Naive thymus-derived CD4-positive, alpha-beta T cell (primary cell): ENCODE measurements at regions not wholly inside any gene's neighbourhood (a gene's known extent, or its start where the extent isn't known, plus 50 kb on each side); places are given as distances from the start of the nearest gene placed in this dataset.

Experiments
- ATAC-seq: fragments of 150-1000 bp; cut with Tn5 transposase; 2 replicates; pipeline ENCODE4 v1.10.0; 2021; ENCODE audit warnings: mild to moderate bottlenecking, moderate library complexity
- CTCF ChIA-PET: fragments of 350-600 bp; sonication (Branson Sonifier 250); formaldehyde crosslinking; loops from one replicate; lab custom pipeline; 2021; ENCODE audit warnings: antibody characterized with exemption; lab: Charles Lee
- POLR2A ChIA-PET: fragments of 350-600 bp; sonication (Branson Sonifier 250); formaldehyde crosslinking; loops from one replicate; lab custom pipeline; 2021; ENCODE audit warnings: antibody characterized with exemption, inconsistent platforms; lab: Charles Lee
- DNase-seq, 9 donors: peaks; one replicate each; pipeline versions ENCODE4 v3.0.0 to v3.0.0-alpha.2; 2020 to 2022; ENCODE audit warnings: mixed read lengths in 1 of 9
- H3K27ac ChIP-seq: one replicate; pipeline ENCODE4 v1.7.0; 2013; ENCODE audit warnings: mild to moderate bottlenecking, low read depth, low read length, moderate library complexity
- H3K27me3 ChIP-seq, 2 donors: one replicate each; pipeline ENCODE4 v1.7.0; 2013; ENCODE audit warnings: low read length in 2 of 2, mild to moderate bottlenecking in 2 of 2, moderate library complexity in 2 of 2; ENCODE audit not compliant: control insufficient read depth in 2 of 2, insufficient read depth in 2 of 2
- H3K36me3 ChIP-seq, 3 experiments: 1 replicate in 2 of 3; 2 replicates in 1 of 3; pipeline ENCODE4 v1.7.0; 2013; ENCODE audit warnings: low read length in 3 of 3, mild to moderate bottlenecking in 3 of 3, moderate library complexity in 1 of 3; ENCODE audit not compliant: insufficient read depth in 3 of 3, control insufficient read depth in 2 of 3
- H3K4me1 ChIP-seq, 2 donors: one replicate each; pipeline ENCODE4 v1.7.0; 2013; ENCODE audit warnings: low read length in 2 of 2, mild to moderate bottlenecking in 2 of 2, moderate library complexity in 1 of 2; ENCODE audit not compliant: control insufficient read depth in 2 of 2, insufficient read depth in 2 of 2
- H3K4me3 ChIP-seq: 2 replicates; pipeline ENCODE4 v1.7.0; 2013; ENCODE audit warnings: mild to moderate bottlenecking, low read length
- H3K9me3 ChIP-seq, 3 experiments: 1 replicate in 2 of 3; 2 replicates in 1 of 3; pipeline ENCODE4 v1.7.0; 2013; ENCODE audit warnings: low read length in 3 of 3; ENCODE audit not compliant: control insufficient read depth in 2 of 3
- H3K27ac Mint-ChIP-seq, 9 donors: one replicate each; pipeline ENCODE4 v1.8.0; 2020 to 2022; ENCODE audit warnings: mixed read lengths in 9 of 9, mild to moderate bottlenecking in 8 of 9, moderate library complexity in 5 of 9, inconsistent platforms in 2 of 9
- H3K27me3 Mint-ChIP-seq, 5 donors: one replicate each; pipeline ENCODE4 v1.8.0; 2021 to 2022; ENCODE audit warnings: mixed read lengths in 5 of 5, mild to moderate bottlenecking in 1 of 5
- H3K36me3 Mint-ChIP-seq, 5 donors: one replicate each; pipeline ENCODE4 v1.8.0; 2020 to 2022; ENCODE audit warnings: mixed read lengths in 5 of 5, mild to moderate bottlenecking in 3 of 5, inconsistent platforms in 1 of 5
- H3K4me1 Mint-ChIP-seq, 7 donors: one replicate each; pipeline ENCODE4 v1.8.0; 2020 to 2022; ENCODE audit warnings: mixed read lengths in 7 of 7, mild to moderate bottlenecking in 3 of 7, inconsistent platforms in 1 of 7
- H3K4me3 Mint-ChIP-seq, 10 donors: one replicate each; pipeline ENCODE4 v1.8.0; 2020 to 2022; ENCODE audit warnings: mild to moderate bottlenecking in 10 of 10, mixed read lengths in 10 of 10, moderate library complexity in 6 of 10, inconsistent platforms in 2 of 10
- H3K9me3 Mint-ChIP-seq, 11 donors: one replicate each; pipeline ENCODE4 v1.8.0; 2020 to 2022; ENCODE audit warnings: mixed read lengths in 11 of 11, mild to moderate bottlenecking in 4 of 11, inconsistent platforms in 1 of 11, moderate library complexity in 1 of 11
- intact Hi-C, 2 donors: fragments of 100-400 bp; cut with micrococcal nuclease; formaldehyde crosslinking; loops; one replicate each; pipeline ENCODE4 v1.15.1; 2023

DNA sequence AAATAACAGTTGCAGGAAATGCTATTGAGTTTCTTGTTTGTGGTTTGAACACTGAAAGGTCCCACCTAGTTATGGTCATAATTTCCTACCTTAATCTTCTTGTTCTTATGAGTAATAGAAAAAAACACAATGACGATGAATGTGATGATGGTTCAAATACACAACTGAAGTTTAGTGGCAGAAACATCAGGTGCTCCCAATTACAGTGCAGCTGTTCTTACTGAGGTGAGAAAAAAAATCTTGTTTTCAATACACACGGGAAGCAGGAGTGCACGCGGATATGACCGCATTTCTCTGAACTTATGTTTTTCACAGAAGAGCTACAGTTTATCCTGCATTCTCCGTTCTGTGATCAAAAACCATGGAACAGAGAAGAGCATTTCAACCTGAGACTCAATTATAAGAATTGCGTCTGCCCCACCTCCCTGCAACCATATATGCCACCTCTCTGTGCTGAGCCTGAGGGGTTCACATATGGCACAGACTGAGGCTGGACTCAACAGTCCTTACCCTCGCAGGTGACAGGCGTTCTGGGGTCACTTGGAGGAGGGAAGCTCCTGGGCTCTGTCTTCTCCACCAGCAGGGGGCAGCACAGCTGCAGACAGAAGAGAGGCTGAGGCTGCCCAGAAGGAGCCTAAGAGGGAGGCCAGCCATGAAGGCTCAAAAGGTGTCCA lies 99.7 kb upstream of the IGLL5 start:
- DNase-seq, result peak; percentile 33 to 72 (median 61)
- POLR2A ChIA-PET, result interaction anchor here (0.9 to 1.0 kb wide), 2 partner anchors 35 to 57 kb away, joined by 3 to 4 read pairs; no protein-coding TSS in a partner anchor
- CTCF ChIA-PET, result interaction anchor here (0.6 to 7.7 kb wide), 17 partner anchors 12 to 168 kb away, joined by 3 to 155 read pairs (median 5); no protein-coding TSS in a partner anchor
- Mint-ChIP-seq H3K4me3 (peak overlapping the region in 1 of 10 donors; percentile 44), H3K4me1 (peaks cover 12 to 44% (median 26%) of the 10 kb centered on the region in 7 donors), H3K9me3 (no peaks in the 10 kb centered on the region), H3K36me3 (no peaks in the 10 kb centered on the region), H3K27me3 (peaks cover 0 to 13% (median 0%) of the 10 kb centered on the region in 5 donors), H3K27ac (peak overlapping the region in 4 of 9 donors; percentile 8 to 48 (median 26))
- H3K27me3 ChIP-seq, result no peaks in the 10 kb centered on the region
- no peaks in the 10 kb centered on the region for H3K9me3 ChIP-seq
- intact Hi-C loops, result loop anchor here (1.0 to 5.0 kb wide), 8 partner anchors 22 to 169 kb away; no protein-coding TSS in a partner anchor
- no peak overlapping the region for H3K4me3 ChIP-seq
- peak; percentile 82 for ATAC-seq
- no peaks in the 10 kb centered on the region for H3K36me3 ChIP-seq
- peaks cover 10 to 56% of the 10 kb centered on the region in 2 donors for H3K4me1 ChIP-seq
- H3K27ac ChIP-seq, result no peak overlapping the region

DNA sequence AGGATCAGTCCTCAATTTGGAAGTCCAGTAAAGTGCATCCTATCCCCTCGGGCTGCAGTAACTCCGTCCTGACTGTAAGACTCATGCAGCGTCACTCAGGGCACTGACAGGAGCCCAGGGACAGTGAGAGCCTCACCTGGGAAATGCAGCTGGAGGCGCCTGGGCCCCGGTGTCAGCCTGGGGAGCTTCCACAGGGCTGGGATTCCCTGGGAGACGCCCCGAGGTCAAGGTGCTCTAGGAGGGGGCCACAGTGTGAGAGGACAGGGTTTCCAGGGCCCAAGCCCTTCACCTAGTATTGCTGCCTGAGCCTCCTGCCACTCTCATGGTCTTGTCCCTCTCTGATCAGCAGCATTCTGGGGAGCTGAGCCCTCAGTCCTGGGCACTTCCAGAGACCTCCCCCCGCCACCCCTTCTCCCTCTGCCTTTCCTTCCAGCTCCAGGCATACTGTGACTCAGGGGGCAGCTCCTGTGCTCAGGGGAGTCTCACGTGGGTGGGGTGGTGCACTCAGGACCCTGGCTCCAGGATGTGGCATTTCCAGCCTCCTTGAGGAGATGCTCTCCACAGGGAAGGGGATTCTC lies 99.1 kb upstream of the IGLL5 start:
- DNase-seq, result no peak
- H3K27me3 ChIP-seq, result no peaks in the 10 kb centered on the region
- ChIA-PET CTCF (interaction anchor here (0.6 to 7.7 kb wide), 15 partner anchors 11 to 167 kb away, joined by 3 to 155 read pairs (median 5); no protein-coding TSS in a partner anchor), POLR2A (interaction anchor here (0.9 to 2.1 kb wide), 4 partner anchors 11 to 56 kb away, joined by 3 to 6 read pairs (median 4); no protein-coding TSS in a partner anchor)
- peak overlapping the region; percentile 27 for H3K4me3 ChIP-seq
- ATAC-seq, result no peak
- no peaks in the 10 kb centered on the region for H3K36me3 Mint-ChIP-seq
- H3K36me3 ChIP-seq, result no peaks in the 10 kb centered on the region
- H3K4me3 Mint-ChIP-seq, result peak overlapping the region in 1 of 10 donors; percentile 44
- peaks cover 0 to 12% (median 0%) of the 10 kb centered on the region in 5 donors for H3K27me3 Mint-ChIP-seq
- peak overlapping the region in 2 of 9 donors; percentile 8 to 21 for H3K27ac Mint-ChIP-seq
- peaks cover 10 to 62% of the 10 kb centered on the region in 2 donors for H3K4me1 ChIP-seq
- H3K4me1 Mint-ChIP-seq, result peaks cover 12 to 47% (median 26%) of the 10 kb centered on the region in 7 donors
- H3K9me3 ChIP-seq, result no peaks in the 10 kb centered on the region
- intact Hi-C loops, result loop anchor here (1.0 to 5.0 kb wide), 8 partner anchors 22 to 169 kb away; no protein-coding TSS in a partner anchor
- no peaks in the 10 kb centered on the region for H3K9me3 Mint-ChIP-seq
- H3K27ac ChIP-seq, result no peak overlapping the region

DNA sequence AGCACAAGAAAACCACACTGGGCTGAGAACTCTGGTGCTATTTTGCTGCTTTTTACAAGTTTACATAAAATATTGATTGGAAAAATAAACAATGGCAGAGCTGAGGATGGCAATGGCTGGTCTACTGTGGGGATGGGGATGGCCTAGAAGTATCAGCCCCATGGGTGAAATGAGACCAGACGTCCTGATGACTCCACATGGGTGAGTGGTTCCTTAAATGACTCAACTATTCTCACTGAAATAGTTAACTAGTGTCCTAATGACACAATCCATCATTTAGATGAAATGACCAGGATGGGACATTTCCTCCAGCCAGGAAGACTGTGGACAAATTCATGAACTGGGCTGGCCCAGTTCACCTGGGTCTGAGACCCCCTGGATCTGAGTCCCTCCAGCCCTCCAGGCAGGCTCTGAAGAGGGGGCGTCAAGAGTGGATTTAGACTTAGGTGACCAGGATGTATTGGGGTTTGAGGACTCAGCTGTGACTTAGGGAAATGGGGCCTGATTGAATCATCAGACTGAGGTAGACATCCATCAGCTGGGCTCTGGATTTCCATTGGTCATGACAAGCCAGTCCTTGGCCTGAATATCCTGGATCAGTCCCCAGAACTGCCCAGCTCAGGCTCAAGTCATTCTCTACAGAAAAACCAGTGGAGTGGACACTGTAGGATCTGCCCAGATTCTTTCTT lies 98.2 kb upstream of the IGLL5 start:
- ATAC-seq (no peak), DNase-seq (no peak)
- Histone ChIP-seq H3K27ac (no peak overlapping the region), H3K9me3 (no peaks in the 10 kb centered on the region), H3K4me1 (peaks cover 10 to 70% of the 10 kb centered on the region in 2 donors), H3K27me3 (no peaks in the 10 kb centered on the region), H3K36me3 (no peaks in the 10 kb centered on the region), H3K4me3 (peak overlapping the region; percentile 27)
- H3K4me3 Mint-ChIP-seq, result peak overlapping the region in 1 of 10 donors; percentile 43
- H3K4me1 Mint-ChIP-seq, result peaks cover 12 to 47% (median 26%) of the 10 kb centered on the region in 7 donors
- H3K36me3 Mint-ChIP-seq, result no peaks in the 10 kb centered on the region
- ChIA-PET CTCF (interaction anchor here (0.7 to 7.7 kb wide), 14 partner anchors 10 to 166 kb away, joined by 3 to 155 read pairs (median 5); no protein-coding TSS in a partner anchor), POLR2A (interaction anchor here (0.8 to 2.1 kb wide), 4 partner anchors 10 to 23 kb away, joined by 3 to 6 read pairs (median 4); no protein-coding TSS in a partner anchor)
- H3K27ac Mint-ChIP-seq, result peak overlapping the region in 2 of 9 donors; percentile 20 to 45
- intact Hi-C loops, result loop anchor here (2.0 to 5.0 kb wide), 3 partner anchors 37 to 168 kb away; no protein-coding TSS in a partner anchor
- H3K9me3 Mint-ChIP-seq, result no peaks in the 10 kb centered on the region
- H3K27me3 Mint-ChIP-seq, result peaks cover 0 to 6% (median 0%) of the 10 kb centered on the region in 5 donors

DNA sequence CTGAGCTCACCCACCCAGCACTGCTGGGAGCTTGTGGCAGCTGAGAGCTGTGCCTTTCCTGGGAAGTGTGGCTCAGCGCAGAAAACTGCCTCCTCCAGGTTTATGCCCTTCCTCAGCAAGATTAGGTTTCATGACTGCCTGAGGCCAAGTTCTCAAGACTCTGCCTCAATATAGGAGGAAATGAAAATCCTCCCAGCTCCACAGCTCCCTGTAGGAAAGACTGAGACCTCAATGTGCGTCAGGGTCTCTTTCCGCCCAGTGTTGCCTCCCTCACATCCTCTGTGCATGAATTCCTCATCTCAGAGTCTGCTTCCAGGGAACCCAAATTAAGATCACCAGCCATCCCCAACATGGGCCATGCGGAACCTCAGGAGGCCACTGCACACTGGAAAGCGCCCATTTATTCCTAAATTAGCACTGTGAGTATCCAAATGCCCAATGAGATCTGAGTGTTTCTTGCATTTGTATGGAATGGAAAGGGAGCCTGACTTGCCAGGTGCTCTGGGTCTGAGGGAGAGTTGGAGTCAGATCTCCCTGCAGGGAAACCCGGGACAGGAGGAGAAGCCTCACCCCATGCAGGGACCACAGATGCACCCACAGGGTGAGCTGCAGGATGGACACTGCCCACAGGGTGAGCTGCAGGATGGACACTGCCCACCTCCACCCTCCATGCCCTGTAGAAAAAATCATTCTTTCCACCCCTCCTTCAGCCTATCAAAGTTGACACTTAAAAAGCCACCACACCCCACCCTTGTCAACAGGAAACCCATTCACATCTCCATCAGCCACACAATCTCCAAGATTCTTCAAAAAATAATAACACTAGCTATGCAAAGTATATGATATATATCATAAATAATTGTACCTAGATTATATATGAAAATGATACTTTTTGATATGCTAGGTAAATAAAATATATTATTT lies 97.4 kb upstream of the IGLL5 start:
- Histone ChIP-seq H3K9me3 (no peaks in the 10 kb centered on the region), H3K27me3 (no peaks in the 10 kb centered on the region), H3K4me3 (peak overlapping the region; percentile 27), H3K4me1 (peaks cover 10 to 70% of the 10 kb centered on the region in 2 donors), H3K27ac (no peak overlapping the region), H3K36me3 (no peaks in the 10 kb centered on the region)
- H3K4me1 Mint-ChIP-seq, result peaks cover 12 to 47% (median 26%) of the 10 kb centered on the region in 7 donors
- ChIA-PET POLR2A (interaction anchor here (0.8 to 2.1 kb wide), 4 partner anchors 9 to 22 kb away, joined by 3 to 6 read pairs (median 4); no protein-coding TSS in a partner anchor), CTCF (interaction anchor here (0.7 to 7.7 kb wide), 11 partner anchors 9 to 165 kb away, joined by 3 to 155 read pairs (median 5); no protein-coding TSS in a partner anchor)
- peaks cover 0 to under 1% (median 0%) of the 10 kb centered on the region in 5 donors for H3K27me3 Mint-ChIP-seq
- no peaks in the 10 kb centered on the region for H3K9me3 Mint-ChIP-seq
- intact Hi-C loops, result loop anchor here (2.0 to 5.0 kb wide), 3 partner anchors 37 to 167 kb away; no protein-coding TSS in a partner anchor
- no peak for ATAC-seq
- H3K4me3 Mint-ChIP-seq, result peak overlapping the region in 7 of 10 donors; percentile 16 to 43 (median 29)
- H3K27ac Mint-ChIP-seq, result peak overlapping the region in 6 of 9 donors; percentile 9 to 70 (median 52)
- H3K36me3 Mint-ChIP-seq, result no peaks in the 10 kb centered on the region
- no peak for DNase-seq

DNA sequence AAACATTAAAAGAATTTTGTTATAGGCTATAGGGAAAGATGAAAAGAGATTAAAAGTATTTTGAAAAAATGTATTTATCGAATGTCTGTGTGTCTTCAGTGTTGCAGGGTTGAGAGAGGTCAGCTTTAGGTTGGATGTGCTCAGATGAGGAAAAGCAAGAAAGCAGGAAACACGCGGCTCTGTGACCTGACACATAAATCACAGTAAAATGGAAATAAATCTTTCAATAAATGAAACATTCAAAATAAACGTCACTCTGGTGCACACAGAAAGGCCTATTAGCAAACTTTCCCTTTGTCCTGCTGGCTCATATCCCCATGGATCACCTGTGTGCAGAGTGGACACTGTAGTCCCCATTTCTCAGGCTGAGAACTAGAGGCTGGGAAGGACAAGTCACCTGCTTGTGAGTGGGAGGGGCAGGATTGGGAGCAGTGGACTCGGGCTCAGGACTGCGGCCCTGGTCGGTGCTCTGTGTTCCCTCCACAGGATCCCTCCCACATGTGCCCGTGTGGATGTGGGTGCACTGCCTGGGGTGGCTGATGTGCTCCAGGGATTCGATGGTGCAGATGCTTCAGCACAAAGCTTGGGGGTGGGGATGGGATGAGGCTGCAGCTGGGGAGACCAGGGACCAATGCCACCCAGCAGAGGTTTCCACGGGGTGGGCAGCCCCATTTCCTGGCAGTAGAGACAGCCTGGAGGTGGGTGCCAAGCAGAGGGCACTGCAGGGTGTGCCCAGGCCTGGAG lies 96.0 kb upstream of the IGLL5 start:
- H3K9me3 ChIP-seq, result no peaks in the 10 kb centered on the region
- peaks cover 10 to 70% of the 10 kb centered on the region in 2 donors for H3K4me1 ChIP-seq
- CTCF ChIA-PET, result interaction anchor here (7.7 kb wide), 1 partner anchor 90 kb away, joined by 155 read pairs; no protein-coding TSS in a partner anchor
- H3K27me3 ChIP-seq, result no peaks in the 10 kb centered on the region
- peaks cover 12 to 47% (median 26%) of the 10 kb centered on the region in 7 donors for H3K4me1 Mint-ChIP-seq
- H3K4me3 Mint-ChIP-seq, result peak overlapping the region in 3 of 10 donors; percentile 12 to 42 (median 39)
- H3K36me3 ChIP-seq, result no peaks in the 10 kb centered on the region
- intact Hi-C loops, result no loop called here
- no peak overlapping the region for H3K27ac ChIP-seq
- POLR2A ChIA-PET, result interaction anchor here (1.5 kb wide), 1 partner anchor 27 kb away, joined by 3 read pairs; no protein-coding TSS in a partner anchor
- H3K9me3 Mint-ChIP-seq, result no peaks in the 10 kb centered on the region
- ATAC-seq, result no peak
- peaks cover 0 to 4% (median 0%) of the 10 kb centered on the region in 5 donors for H3K27me3 Mint-ChIP-seq
- no peaks in the 10 kb centered on the region for H3K36me3 Mint-ChIP-seq
- H3K4me3 ChIP-seq, result no peak overlapping the region
- H3K27ac Mint-ChIP-seq, result peak overlapping the region in 5 of 9 donors; percentile 8 to 66 (median 41)
- no peak for DNase-seq
